ENCODE measurements at regions not wholly inside any gene's neighbourhood (a gene's known extent, or its start where the extent isn't known, plus 50 kb on each side); places are given as distances from the start of the nearest gene placed in this dataset.
"Not testable (repeated sequence)": the region's sequence is repeated elsewhere in the genome, so short reads cannot be mapped to it uniquely, and the experiment has no call there.

- DNase-seq (peak; percentile 90 to 92 (median 92)), ATAC-seq (ENCODE audit: insufficient read depth, low FRiP score) (peak; percentile 99)
- TF ChIP-seq, protein P1, sequence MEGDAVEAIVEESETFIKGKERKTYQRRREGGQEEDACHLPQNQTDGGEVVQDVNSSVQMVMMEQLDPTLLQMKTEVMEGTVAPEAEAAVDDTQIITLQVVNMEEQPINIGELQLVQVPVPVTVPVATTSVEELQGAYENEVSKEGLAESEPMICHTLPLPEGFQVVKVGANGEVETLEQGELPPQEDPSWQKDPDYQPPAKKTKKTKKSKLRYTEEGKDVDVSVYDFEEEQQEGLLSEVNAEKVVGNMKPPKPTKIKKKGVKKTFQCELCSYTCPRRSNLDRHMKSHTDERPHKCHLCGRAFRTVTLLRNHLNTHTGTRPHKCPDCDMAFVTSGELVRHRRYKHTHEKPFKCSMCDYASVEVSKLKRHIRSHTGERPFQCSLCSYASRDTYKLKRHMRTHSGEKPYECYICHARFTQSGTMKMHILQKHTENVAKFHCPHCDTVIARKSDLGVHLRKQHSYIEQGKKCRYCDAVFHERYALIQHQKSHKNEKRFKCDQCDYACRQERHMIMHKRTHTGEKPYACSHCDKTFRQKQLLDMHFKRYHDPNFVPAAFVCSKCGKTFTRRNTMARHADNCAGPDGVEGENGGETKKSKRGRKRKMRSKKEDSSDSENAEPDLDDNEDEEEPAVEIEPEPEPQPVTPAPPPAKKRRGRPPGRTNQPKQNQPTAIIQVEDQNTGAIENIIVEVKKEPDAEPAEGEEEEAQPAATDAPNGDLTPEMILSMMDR (IDR thresholded peaks at IDR 0.05; ENCODE audit: control extremely low read depth, extremely low read depth), result no peak
- peaks cover 0 to 5% (median 0%) of the 10 kb centered on the region in 5 donors for H3K4me1 ChIP-seq (ENCODE audit: control insufficient read depth in 5 of 5, insufficient read depth in 5 of 5, low read length in 5 of 5)
- WGBS, 2 donors, result 10 to 12% methylated on average over 42 to 43 of the region's 43 CpGs
- peak overlapping the region; percentile 41 to 47 for H3K9ac ChIP-seq (ENCODE audit: insufficient read depth in 1 of 2, low read length in 2 of 2)
- H3K4me3 ChIP-seq, result peak overlapping the region; percentile 51
- H3K36me3 ChIP-seq (ENCODE audit: control insufficient read depth in 4 of 4, insufficient read depth in 4 of 4, low read length in 4 of 4), result no peaks in the 10 kb centered on the region
- no peaks in the 10 kb centered on the region for H3K9me3 ChIP-seq (ENCODE audit: control insufficient read depth in 4 of 4, insufficient read depth in 3 of 4, low read length in 3 of 4)
- H3K27me3 ChIP-seq (ENCODE audit: control insufficient read depth in 3 of 3, insufficient read depth in 3 of 3, low read length in 2 of 3), result peaks cover 0 to 4% (median 0%) of the 10 kb centered on the region in 3 donors
- peak overlapping the region; percentile 82 to 96 for H3K27ac ChIP-seq (ENCODE audit: low read depth in 1 of 2, low read length in 1 of 2)
Observed at GRCh38 chr17:20908313-20909267, 134.2 kb downstream of the USP22 start.

DNA sequence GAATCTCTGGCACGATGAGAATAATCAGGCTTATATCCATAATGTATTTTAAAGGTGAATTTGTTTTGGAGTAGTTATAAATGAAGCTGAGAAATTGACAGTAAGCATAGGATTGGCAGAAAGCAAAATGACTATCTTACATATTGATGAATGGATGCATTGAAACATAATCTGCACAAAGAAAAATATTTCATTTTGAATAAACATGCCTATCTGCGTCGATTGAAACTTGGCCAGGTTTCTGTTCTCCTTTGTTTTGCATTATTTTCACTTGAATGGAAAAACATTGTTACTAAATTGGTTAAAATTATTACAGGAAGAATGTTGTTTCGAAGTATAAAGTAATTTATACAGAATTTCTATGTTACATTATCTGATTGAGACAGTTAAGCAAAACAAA, 128.2 kb downstream of the USP22 start:
- DNase-seq (no peak), ATAC-seq (ENCODE audit: insufficient read depth, low FRiP score) (no peak)
- 55 to 72% methylated on average over 4 of the region's 4 CpGs for WGBS, 2 donors
- Histone ChIP-seq H3K4me3 (no peak overlapping the region), H3K9ac (ENCODE audit: insufficient read depth in 1 of 2, low read length in 2 of 2) (no peak overlapping the region), H3K27ac (ENCODE audit: low read depth in 1 of 2, low read length in 1 of 2) (no peak overlapping the region), H3K27me3 (ENCODE audit: control insufficient read depth in 3 of 3, insufficient read depth in 3 of 3, low read length in 2 of 3) (no peaks in the 10 kb centered on the region), H3K36me3 (ENCODE audit: control insufficient read depth in 4 of 4, insufficient read depth in 4 of 4, low read length in 4 of 4) (no peaks in the 10 kb centered on the region), H3K4me1 (ENCODE audit: control insufficient read depth in 5 of 5, insufficient read depth in 5 of 5, low read length in 5 of 5) (no peaks in the 10 kb centered on the region), H3K9me3 (ENCODE audit: control insufficient read depth in 4 of 4, insufficient read depth in 3 of 4, low read length in 3 of 4) (no peaks in the 10 kb centered on the region)
- TF ChIP-seq, protein P1 (IDR thresholded peaks at IDR 0.05; ENCODE audit: control extremely low read depth, extremely low read depth), result no peak

- H3K27ac ChIP-seq (ENCODE audit: low read depth in 1 of 2, low read length in 1 of 2), result no peak overlapping the region
- H3K4me3 ChIP-seq, result no peak overlapping the region
- TF ChIP-seq, protein P1 (IDR thresholded peaks at IDR 0.05; ENCODE audit: control extremely low read depth, extremely low read depth), result no peak
- no peaks in the 10 kb centered on the region for H3K36me3 ChIP-seq (ENCODE audit: control insufficient read depth in 4 of 4, insufficient read depth in 4 of 4, low read length in 4 of 4)
- no peaks in the 10 kb centered on the region for H3K27me3 ChIP-seq (ENCODE audit: control insufficient read depth in 3 of 3, insufficient read depth in 3 of 3, low read length in 2 of 3)
- no peaks in the 10 kb centered on the region for H3K9me3 ChIP-seq (ENCODE audit: control insufficient read depth in 4 of 4, insufficient read depth in 3 of 4, low read length in 3 of 4)
- no peaks in the 10 kb centered on the region for H3K4me1 ChIP-seq (ENCODE audit: control insufficient read depth in 5 of 5, insufficient read depth in 5 of 5, low read length in 5 of 5)
- 68 to 85% methylated on average over 4 of the region's 4 CpGs for WGBS, 2 donors
- no peak overlapping the region for H3K9ac ChIP-seq (ENCODE audit: insufficient read depth in 1 of 2, low read length in 2 of 2)
- no peak for ATAC-seq (ENCODE audit: insufficient read depth, low FRiP score)
- DNase-seq, result no peak
Observed at GRCh38 chr17:20916383-20916782, 126.4 kb downstream of the USP22 start.

DNA sequence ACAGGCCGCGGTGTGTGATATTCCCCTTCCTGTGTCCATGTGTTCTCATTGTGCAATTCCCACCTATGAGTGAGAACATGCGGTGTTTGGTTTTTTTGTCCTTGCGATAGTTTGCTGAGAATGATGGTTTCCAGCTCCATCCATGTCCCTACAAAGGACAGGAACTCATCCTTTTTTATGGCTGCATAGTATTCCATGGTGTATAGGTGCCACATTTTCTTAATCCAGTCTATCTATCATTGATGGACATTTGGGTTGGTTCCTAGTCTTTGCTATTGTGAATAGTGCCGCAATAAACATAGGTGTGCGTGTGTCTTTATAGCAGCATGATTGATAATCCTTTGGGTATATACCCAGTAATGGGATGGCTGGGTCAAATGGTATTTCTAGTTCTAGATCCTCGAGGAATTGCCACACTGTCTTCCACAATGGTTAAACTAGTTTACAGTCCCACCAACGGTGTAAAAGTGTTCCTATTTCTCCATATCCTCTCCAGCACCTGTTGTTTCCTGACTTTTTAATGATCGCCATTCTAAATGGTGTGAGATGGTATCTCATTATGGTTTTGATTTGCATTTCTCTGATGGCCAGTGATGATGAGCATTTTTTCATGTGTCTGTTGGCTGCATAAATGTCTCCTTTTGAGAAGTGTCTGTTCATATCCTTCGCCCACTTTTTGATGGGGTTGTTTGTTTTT, 125.1 kb downstream of the USP22 start:
- not testable (repeated sequence) for H3K9ac ChIP-seq (ENCODE audit: insufficient read depth in 1 of 2, low read length in 2 of 2); DNase-seq; H3K27me3 ChIP-seq (ENCODE audit: control insufficient read depth in 3 of 3, insufficient read depth in 3 of 3, low read length in 2 of 3); H3K4me1 ChIP-seq (ENCODE audit: control insufficient read depth in 5 of 5, insufficient read depth in 5 of 5, low read length in 5 of 5); H3K36me3 ChIP-seq (ENCODE audit: control insufficient read depth in 4 of 4, insufficient read depth in 4 of 4, low read length in 4 of 4); H3K27ac ChIP-seq (ENCODE audit: low read depth in 1 of 2, low read length in 1 of 2); H3K4me3 ChIP-seq; ATAC-seq (ENCODE audit: insufficient read depth, low FRiP score); H3K9me3 ChIP-seq (ENCODE audit: control insufficient read depth in 4 of 4, insufficient read depth in 3 of 4, low read length in 3 of 4)
- WGBS, 2 donors, result 92 to 94% methylated on average over 10 of the region's 10 CpGs

Data from lung (tissue), 11 donors.